GM12875 (cell line): ENCODE measurements at regions not wholly inside any gene's neighbourhood (a gene's known extent, or its start where the extent isn't known, plus 50 kb on each side); places are given as distances from the start of the nearest gene placed in this dataset.

Experiments
- H3K4me3 ChIP-seq: one replicate; pipeline ENCODE4 v1.5.1; 2011; ENCODE audit warnings: low read depth, low read length, control low read depth
- TF ChIP-seq, protein P1 (sequence below): IDR thresholded peaks from 2 replicates; pipeline ENCODE4 v1.5.1; 2011; ENCODE audit warnings: low read depth, mild to moderate bottlenecking, control low read depth, inconsistent platforms, low read length, moderate library complexity, borderline replicate concordance; ENCODE audit not compliant: insufficient read depth

DNA sequence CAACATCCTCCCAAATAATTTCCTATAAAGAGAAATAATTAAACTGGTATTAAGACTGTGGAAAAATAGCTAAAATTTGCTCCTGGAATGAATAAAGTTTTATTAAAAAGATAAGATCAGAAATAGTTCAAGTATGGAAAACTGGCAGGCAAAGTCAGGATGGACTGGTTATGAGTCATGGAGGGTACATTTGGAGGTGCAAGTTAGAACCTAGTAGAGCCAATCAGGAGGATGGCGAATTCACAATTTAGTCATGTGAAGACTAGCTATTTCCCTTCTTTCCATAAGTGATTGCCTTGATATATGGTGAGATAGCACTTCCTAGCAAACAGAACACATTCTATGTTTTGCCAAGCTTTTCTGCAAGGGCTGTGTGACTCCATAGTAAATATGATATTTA lies 1303.5 kb downstream of the EFNA5 start:
- TF ChIP-seq, protein P1, sequence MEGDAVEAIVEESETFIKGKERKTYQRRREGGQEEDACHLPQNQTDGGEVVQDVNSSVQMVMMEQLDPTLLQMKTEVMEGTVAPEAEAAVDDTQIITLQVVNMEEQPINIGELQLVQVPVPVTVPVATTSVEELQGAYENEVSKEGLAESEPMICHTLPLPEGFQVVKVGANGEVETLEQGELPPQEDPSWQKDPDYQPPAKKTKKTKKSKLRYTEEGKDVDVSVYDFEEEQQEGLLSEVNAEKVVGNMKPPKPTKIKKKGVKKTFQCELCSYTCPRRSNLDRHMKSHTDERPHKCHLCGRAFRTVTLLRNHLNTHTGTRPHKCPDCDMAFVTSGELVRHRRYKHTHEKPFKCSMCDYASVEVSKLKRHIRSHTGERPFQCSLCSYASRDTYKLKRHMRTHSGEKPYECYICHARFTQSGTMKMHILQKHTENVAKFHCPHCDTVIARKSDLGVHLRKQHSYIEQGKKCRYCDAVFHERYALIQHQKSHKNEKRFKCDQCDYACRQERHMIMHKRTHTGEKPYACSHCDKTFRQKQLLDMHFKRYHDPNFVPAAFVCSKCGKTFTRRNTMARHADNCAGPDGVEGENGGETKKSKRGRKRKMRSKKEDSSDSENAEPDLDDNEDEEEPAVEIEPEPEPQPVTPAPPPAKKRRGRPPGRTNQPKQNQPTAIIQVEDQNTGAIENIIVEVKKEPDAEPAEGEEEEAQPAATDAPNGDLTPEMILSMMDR = no peak

DNA sequence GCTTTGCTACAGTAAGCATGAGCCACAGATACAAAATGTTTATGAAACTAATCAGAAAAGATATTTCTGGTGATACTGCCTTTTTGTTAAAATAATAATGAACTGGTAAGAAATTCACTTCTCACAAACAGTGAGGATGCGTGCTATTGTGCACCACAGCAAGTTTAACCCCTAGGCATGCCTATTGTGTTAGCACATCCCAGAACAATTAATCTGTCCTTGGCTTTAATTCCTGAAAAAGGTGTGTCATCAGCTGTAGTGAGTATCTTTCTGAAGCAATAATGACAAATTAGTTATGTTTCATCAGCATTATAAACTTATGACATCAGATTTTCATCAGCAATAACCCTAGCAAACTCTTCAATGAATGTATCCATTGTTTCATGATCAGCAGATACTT lies 1307.2 kb downstream of the EFNA5 start:
- TF ChIP-seq, protein P1 = no peak
- H3K4me3 ChIP-seq = no peak overlapping the region

More for the DNA sequence above, 1303.5 kb downstream of the EFNA5 start:
- H3K4me3 ChIP-seq = no peak overlapping the region

DNA sequence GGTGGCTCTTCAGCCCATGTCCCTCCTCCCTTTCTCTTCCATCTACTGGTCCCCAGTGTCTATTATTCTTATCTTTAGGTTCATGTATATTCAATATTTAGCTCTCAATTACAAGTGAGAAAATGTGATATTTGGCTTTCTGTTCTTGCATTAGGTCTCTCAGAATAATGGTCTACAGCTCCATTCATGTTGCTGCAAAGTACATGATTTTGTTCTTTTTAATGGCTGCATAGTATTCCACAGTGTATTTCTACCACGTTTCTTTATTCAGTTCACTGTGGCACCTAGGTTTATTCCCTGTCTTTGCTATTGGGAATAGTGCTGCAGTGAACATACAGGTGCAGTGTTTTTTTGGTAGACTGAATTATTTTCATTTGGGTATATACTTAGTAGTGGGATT lies 1308.8 kb downstream of the EFNA5 start:
- TF ChIP-seq, protein P1 = no peak

DNA sequence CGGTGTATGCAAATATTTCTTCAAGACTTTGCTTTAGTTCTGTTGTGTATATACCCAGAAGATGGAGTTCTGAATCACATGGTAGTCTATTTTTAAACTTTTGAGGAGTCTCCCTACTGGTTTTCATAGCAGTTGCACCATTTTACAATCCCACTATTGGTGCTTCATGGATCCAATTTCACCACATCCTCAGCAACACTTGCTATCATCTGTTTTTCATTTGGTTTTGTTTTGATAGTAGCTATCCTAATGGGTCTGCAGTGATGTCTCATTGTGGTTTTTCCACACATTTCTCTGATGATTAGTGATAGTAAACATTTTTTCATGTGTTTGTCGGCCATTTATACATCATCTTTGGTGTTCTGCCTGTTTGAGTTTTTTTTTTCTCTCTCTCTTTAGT lies 1339.3 kb downstream of the EFNA5 start:
- TF ChIP-seq, protein P1 = no peak
- H3K4me3 ChIP-seq = no peak overlapping the region

More for the DNA sequence above, 1308.8 kb downstream of the EFNA5 start:
- H3K4me3 ChIP-seq = no peak overlapping the region

DNA sequence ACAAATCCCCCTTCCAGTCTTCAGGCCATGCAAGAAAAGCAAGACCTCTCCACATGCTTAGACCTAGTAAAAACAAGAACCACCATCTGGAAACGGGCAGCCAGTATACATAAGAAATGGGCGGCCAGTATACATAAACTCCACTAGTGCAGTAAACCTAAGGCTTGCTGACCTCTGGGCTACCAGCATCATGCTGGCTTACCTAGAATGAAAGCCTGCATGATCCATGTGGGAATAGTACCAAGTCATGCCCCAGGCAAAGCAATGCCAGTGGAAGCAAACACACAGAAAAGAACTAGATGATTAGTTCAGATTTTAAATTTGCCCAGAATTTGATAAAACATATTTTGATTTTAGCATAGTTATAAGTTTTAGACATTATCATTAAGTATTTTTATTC lies 1346.4 kb downstream of the EFNA5 start:
- TF ChIP-seq, protein P1 = no peak
- no peak overlapping the region for H3K4me3 ChIP-seq

DNA sequence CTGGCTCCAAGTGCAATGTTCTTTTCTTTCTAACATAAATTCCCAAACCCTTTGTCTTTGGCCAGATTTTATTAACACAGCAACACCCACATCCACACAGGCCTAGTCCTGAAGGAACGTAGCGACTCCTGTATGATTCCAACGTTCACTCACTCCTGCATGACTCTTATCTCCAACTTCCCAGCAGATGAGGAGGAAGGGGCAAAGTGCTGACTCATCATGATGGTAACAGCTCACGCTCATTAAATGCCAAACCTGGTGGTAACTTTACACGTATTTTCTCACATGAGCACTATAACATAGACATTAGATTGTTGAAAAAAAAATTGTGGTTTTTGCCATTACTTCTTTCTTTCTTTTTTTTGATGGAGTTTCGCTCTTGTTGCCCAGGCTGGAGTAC lies 1349.5 kb downstream of the EFNA5 start:
- H3K4me3 ChIP-seq = no peak overlapping the region
- TF ChIP-seq, protein P1 = no peak

DNA sequence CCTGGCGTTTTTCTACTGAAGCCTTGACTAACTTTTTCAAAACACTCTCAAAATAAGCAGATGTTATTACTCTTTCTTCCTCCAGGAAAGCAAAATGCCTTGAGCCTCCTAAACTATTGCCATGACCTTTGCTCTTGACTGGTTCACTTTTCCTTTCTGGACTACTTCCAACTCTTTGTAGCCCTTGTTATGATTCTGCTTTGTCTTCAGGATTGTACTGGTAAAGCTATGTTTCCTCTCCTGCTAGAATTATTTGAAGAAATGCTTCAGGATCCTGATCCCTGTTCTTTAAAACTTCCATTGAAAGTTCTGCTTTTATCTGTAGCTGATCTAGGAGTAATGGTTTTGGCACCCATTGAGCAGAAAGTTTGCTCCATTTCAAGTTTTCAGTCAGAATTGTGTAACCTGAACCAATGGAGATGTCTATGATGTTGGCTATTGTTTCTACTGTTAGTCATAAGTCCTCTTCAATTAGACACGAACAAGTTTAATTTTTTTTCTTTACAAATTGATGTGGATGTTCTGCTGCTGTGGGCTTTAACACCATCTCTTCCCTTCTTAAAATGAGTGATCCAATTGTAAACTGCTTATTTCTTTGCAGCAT lies 1356.4 kb downstream of the EFNA5 start:
- TF ChIP-seq, protein P1 = no peak
- no peak overlapping the region for H3K4me3 ChIP-seq
